Uterus (tissue), 3 donors: ENCODE measurements at regions not wholly inside any gene's neighbourhood (a gene's known extent, or its start where the extent isn't known, plus 50 kb on each side); places are given as distances from the start of the nearest gene placed in this dataset.

Source experiments
- DNase-seq, 2 donors: peaks; one replicate each; pipeline ENCODE4 v3.0.0-alpha.2; 2019 to 2020
- H3K27ac ChIP-seq, 2 donors: fragments of 200-600 bp; sonication (generic); 1 replicate in 1 of 2; 2 replicates in 1 of 2; pipeline ENCODE4 v1.5.1; 2016 to 2018
- H3K27me3 ChIP-seq, 2 donors: fragments of 200-600 bp; sonication (generic); one replicate each; pipeline ENCODE4 v1.5.1; 2018 to 2019; ENCODE audit warnings: control low read depth in 1 of 2
- H3K36me3 ChIP-seq, 2 donors: fragments of 200-600 bp; sonication (generic); one replicate each; pipeline ENCODE4 v1.5.1; 2019; ENCODE audit warnings: control low read depth in 1 of 2
- H3K4me1 ChIP-seq, 2 donors: fragments of 200-600 bp; sonication (generic); one replicate each; pipeline ENCODE4 v1.5.1; 2018 to 2019; ENCODE audit warnings: control low read depth in 1 of 2
- H3K4me3 ChIP-seq, 2 donors: fragments of 200-600 bp; sonication (generic); 1 replicate in 1 of 2; 2 replicates in 1 of 2; pipeline ENCODE4 v1.5.1; 2018 to 2019; ENCODE audit warnings: mild to moderate bottlenecking in 1 of 2
- H3K9me3 ChIP-seq, 2 donors: fragments of 200-600 bp; sonication (generic); one replicate each; pipeline ENCODE4 v1.5.1; 2019; ENCODE audit warnings: control low read depth in 1 of 2
- POLR2A ChIP-seq, 2 donors: fragments of 450-650 bp; IDR thresholded peaks; one replicate each; pipeline ENCODE4 v1.6.1; 2016; ENCODE audit warnings: antibody characterized with exemption in 2 of 2, mild to moderate bottlenecking in 1 of 2, moderate library complexity in 1 of 2
- intact Hi-C: fragments of 100-400 bp; cut with DNase I; formaldehyde crosslinking; loops from one replicate; pipeline ENCODE4 v1.15.1; 2023; ENCODE audit warnings: low total_unique reads
- TF ChIP-seq, protein P1 (sequence below), 4 experiments: fragments of 200-600 bp in 2 of 4; fragments of 450-650 bp in 2 of 4; sonication (generic) in 2 of 4; IDR thresholded peaks; one replicate each; pipeline ENCODE4 v1.5.1; 2016 to 2019; ENCODE audit warnings: antibody characterized with exemption in 4 of 4, mild to moderate bottlenecking in 2 of 4, moderate library complexity in 1 of 4
- donor health status: DM: yes; HTN: yes; CAD: no.

DNA sequence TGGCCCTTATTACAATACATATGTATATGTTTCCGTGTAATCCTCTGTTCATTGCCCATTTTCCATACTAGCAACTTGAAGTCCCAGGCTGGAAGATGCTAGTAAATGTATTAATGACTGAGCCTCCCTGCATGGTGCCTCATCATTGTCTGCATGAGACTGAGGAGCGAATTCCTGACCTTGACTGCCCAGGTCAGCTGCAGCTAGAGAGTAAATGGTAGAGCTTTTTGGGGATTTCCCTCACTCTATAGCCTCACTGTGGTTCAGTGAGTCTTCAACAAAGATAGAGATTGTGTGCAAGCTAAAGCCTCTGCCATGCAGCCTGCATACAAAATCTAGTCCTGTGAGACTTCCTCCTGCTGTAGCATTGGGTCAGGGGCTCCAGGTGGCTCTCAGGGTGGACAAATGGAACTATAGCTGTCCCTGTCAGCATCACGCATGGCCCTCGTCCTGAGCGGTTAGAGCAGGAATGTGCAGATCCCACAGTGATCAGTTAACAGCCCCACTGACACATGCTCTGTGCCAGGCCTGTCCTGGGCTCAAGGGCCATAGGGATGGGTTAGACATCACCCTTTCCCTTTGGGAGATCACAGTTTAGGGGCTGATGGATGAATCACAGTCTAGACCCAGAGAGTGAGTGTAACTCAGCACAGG, 741.7 kb downstream of the MATN1 start:
- Histone ChIP-seq H3K27ac (no peak overlapping the region), H3K4me3 (no peak overlapping the region), H3K36me3 (no peaks in the 10 kb centered on the region), H3K9me3 (no peaks in the 10 kb centered on the region), H3K27me3 (no peaks in the 10 kb centered on the region), H3K4me1 (no peaks in the 10 kb centered on the region)
- DNase-seq = no peak
- intact Hi-C loops = no loop called here
- TF ChIP-seq POLR2A (IDR thresholded peaks at IDR 0.05) = no peak
- TF ChIP-seq, protein P1, sequence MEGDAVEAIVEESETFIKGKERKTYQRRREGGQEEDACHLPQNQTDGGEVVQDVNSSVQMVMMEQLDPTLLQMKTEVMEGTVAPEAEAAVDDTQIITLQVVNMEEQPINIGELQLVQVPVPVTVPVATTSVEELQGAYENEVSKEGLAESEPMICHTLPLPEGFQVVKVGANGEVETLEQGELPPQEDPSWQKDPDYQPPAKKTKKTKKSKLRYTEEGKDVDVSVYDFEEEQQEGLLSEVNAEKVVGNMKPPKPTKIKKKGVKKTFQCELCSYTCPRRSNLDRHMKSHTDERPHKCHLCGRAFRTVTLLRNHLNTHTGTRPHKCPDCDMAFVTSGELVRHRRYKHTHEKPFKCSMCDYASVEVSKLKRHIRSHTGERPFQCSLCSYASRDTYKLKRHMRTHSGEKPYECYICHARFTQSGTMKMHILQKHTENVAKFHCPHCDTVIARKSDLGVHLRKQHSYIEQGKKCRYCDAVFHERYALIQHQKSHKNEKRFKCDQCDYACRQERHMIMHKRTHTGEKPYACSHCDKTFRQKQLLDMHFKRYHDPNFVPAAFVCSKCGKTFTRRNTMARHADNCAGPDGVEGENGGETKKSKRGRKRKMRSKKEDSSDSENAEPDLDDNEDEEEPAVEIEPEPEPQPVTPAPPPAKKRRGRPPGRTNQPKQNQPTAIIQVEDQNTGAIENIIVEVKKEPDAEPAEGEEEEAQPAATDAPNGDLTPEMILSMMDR (IDR thresholded peaks at IDR 0.05) = no peak

DNA sequence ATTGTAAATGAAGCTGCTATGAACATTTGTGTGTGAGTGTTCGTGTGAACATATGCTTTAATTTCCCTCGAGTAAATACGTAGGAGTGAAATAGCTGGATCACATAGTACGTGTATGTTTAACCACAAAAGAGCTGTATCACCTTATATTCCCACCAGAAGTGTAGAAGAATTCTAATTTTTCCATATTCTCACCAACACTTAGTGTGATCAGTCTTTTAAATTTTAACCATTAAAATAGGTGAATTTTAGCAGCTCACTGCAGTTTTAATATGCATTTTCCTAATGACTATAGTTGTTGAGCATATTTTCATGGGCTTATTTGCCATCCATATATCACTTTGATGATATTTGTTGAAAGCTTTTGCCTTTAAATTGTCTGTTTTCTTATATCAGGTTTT, 741.2 kb downstream of the PTPRU start:
- H3K4me1 ChIP-seq = no peaks in the 10 kb centered on the region
- H3K27ac ChIP-seq = no peak overlapping the region
- H3K27me3 ChIP-seq = no peaks in the 10 kb centered on the region
- intact Hi-C loops = no loop called here
- no peak overlapping the region for H3K4me3 ChIP-seq
- DNase-seq = no peak
- H3K9me3 ChIP-seq = no peaks in the 10 kb centered on the region
- TF ChIP-seq, protein P1 (IDR thresholded peaks at IDR 0.05) = no peak
- no peak for TF ChIP-seq POLR2A (IDR thresholded peaks at IDR 0.05)
- no peaks in the 10 kb centered on the region for H3K36me3 ChIP-seq

DNA sequence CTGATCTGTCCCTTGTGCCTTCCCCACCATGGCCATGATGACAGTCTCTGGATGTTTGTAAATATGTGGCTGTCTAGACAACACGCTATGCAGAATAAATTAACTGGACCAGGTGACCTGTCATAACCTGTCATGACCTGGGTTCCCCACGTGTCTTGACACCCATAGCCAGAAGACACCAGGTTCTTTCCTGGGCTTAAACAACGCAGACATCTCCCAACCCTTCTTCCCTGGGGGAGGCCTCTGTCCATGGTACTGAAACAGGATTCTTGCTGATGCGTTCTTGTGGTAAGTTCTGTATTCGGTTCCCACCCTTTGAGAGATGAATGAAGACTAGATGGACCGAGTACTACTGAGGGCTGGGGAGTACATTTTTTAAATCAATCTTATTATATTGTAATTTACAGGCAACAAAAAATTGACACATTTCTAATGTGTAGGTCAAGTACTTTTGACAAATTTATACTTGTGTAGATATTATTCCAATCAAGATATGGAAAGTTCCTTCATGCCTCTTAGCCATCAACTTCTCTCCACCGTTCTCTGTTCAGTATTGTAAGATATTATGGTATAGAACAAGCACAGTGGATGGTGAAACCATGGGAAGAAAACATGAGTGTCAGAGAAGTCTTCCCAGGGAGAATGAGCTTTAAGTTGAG, 738.8 kb downstream of the PTPRU start:
- Histone ChIP-seq H3K9me3 (no peaks in the 10 kb centered on the region), H3K27me3 (no peaks in the 10 kb centered on the region), H3K4me3 (no peak overlapping the region), H3K27ac (no peak overlapping the region), H3K4me1 (no peaks in the 10 kb centered on the region), H3K36me3 (no peaks in the 10 kb centered on the region)
- TF ChIP-seq, protein P1 (IDR thresholded peaks at IDR 0.05) = no peak
- TF ChIP-seq POLR2A (IDR thresholded peaks at IDR 0.05) = no peak
- intact Hi-C loops = no loop called here
- DNase-seq = no peak

DNA sequence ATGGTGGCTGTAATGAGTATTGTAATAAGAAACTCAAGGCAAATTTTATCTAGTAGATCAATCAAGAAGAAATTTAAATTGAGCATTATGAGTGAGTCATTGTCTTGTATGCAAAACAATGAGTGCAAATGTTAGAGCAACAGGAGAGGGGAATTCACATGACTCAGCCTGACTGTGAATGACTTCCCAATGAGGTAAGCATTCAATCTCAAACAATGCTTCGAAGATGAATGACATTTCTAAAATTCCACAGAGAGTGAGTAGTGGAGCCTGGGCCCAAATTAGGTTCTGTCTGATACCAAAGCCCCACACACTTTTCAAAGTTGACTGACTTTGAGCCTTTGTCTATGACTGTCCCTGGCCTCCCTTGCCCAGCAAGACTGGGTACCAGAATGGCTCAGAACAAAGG, 738.0 kb downstream of the PTPRU start:
- no peaks in the 10 kb centered on the region for H3K27me3 ChIP-seq
- H3K9me3 ChIP-seq = no peaks in the 10 kb centered on the region
- TF ChIP-seq, protein P1 (IDR thresholded peaks at IDR 0.05) = no peak
- no peak for TF ChIP-seq POLR2A (IDR thresholded peaks at IDR 0.05)
- H3K4me3 ChIP-seq = no peak overlapping the region
- no peaks in the 10 kb centered on the region for H3K4me1 ChIP-seq
- no peaks in the 10 kb centered on the region for H3K36me3 ChIP-seq
- DNase-seq = no peak
- intact Hi-C loops = no loop called here
- H3K27ac ChIP-seq = no peak overlapping the region

- DNase-seq = no peak
- Histone ChIP-seq H3K36me3 (no peaks in the 10 kb centered on the region), H3K27ac (no peak overlapping the region), H3K27me3 (no peaks in the 10 kb centered on the region), H3K4me3 (no peak overlapping the region), H3K4me1 (no peaks in the 10 kb centered on the region), H3K9me3 (no peaks in the 10 kb centered on the region)
- intact Hi-C loops = no loop called here
- no peak for TF ChIP-seq POLR2A (IDR thresholded peaks at IDR 0.05)
- TF ChIP-seq, protein P1 (IDR thresholded peaks at IDR 0.05) = no peak
These were observed 737.1 kb downstream of the PTPRU start for GRCh38 chr1:29973406-29973805.
